Chondrocyte (in vitro differentiated cells): ENCODE measurements at regions not wholly inside any gene's neighbourhood (a gene's known extent, or its start where the extent isn't known, plus 50 kb on each side); places are given as distances from the start of the nearest gene placed in this dataset.

Experiments used
- DNase-seq: peaks from one replicate; pipeline ENCODE4 v3.0.0; 2021; ENCODE audit warnings: mixed read lengths, low spot score
- H3K27ac Mint-ChIP-seq: one replicate; pipeline ENCODE4 v1.8.0; 2021; ENCODE audit warnings: mild to moderate bottlenecking, moderate library complexity, mixed read lengths; ENCODE audit not compliant: unreplicated experiment
- H3K27me3 Mint-ChIP-seq: 2 replicates; pipeline ENCODE4 v1.8.0; 2021; ENCODE audit warnings: low read depth, mixed read lengths
- H3K36me3 Mint-ChIP-seq: 2 replicates; pipeline ENCODE4 v1.8.0; 2021; ENCODE audit warnings: low read depth, mixed read lengths
- H3K4me1 Mint-ChIP-seq: 2 replicates; pipeline ENCODE4 v1.8.0; 2021; ENCODE audit warnings: low read depth, mild to moderate bottlenecking, mixed read lengths
- H3K4me3 Mint-ChIP-seq: one replicate; pipeline ENCODE4 v1.8.0; 2021; ENCODE audit warnings: mild to moderate bottlenecking, moderate library complexity, mixed read lengths; ENCODE audit not compliant: unreplicated experiment
- H3K9me3 Mint-ChIP-seq: 2 replicates; pipeline ENCODE4 v1.8.0; 2021; ENCODE audit warnings: low read depth, mixed read lengths
- TF ChIP-seq, protein P1 (sequence below): fragments of 200-600 bp; sonication (generic); IDR thresholded peaks from 2 replicates; pipeline ENCODE4 v1.5.0; 2021; ENCODE audit warnings: antibody characterized with exemption, mild to moderate bottlenecking, moderate library complexity

DNA sequence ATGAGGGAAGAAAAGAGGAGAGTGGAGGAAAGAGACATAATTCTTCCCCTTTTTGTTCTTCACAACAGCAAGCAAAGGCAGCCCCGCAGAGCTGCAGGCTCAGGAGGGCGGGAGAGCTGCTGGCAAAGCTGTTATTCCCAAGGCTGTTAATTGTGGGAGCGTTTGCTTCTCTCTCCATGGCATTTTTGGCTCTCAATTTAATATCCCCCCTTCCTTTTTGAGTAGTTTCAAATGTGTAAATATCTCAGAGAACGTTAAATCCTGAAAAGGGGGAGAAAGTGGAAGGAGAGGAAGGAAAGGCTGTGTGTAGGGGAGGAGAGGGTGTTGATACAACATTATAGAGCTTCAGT, 165.7 kb downstream of the NSG2 start:
- Mint-ChIP-seq H3K36me3 (no peaks in the 10 kb centered on the region), H3K27me3 (peaks cover 47% of the 10 kb centered on the region), H3K4me1 (no peaks in the 10 kb centered on the region), H3K4me3 (no peak overlapping the region), H3K27ac (no peak overlapping the region), H3K9me3 (no peaks in the 10 kb centered on the region)
- TF ChIP-seq, protein P1, sequence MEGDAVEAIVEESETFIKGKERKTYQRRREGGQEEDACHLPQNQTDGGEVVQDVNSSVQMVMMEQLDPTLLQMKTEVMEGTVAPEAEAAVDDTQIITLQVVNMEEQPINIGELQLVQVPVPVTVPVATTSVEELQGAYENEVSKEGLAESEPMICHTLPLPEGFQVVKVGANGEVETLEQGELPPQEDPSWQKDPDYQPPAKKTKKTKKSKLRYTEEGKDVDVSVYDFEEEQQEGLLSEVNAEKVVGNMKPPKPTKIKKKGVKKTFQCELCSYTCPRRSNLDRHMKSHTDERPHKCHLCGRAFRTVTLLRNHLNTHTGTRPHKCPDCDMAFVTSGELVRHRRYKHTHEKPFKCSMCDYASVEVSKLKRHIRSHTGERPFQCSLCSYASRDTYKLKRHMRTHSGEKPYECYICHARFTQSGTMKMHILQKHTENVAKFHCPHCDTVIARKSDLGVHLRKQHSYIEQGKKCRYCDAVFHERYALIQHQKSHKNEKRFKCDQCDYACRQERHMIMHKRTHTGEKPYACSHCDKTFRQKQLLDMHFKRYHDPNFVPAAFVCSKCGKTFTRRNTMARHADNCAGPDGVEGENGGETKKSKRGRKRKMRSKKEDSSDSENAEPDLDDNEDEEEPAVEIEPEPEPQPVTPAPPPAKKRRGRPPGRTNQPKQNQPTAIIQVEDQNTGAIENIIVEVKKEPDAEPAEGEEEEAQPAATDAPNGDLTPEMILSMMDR, result no peak
- no peak for DNase-seq

DNA sequence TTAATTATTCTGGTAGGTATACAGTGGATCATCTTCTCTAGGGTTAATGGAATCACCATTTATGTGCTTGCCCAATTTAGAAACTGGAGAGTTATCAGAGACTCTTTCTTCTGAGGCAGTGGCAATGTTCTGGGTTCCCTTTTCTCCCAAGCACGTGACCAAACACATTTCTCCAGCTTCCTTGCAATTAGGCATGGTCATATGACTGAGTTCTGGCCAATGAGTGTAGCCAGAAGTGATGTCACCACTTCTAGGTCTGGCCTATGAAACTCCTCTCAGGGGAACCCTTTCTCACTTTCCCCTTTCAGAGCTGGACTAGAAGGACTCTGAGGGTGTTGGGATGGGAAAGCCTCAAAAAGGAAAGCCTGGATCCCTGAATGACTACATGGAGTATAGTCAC, 172.0 kb downstream of the NSG2 start:
- TF ChIP-seq, protein P1, result no peak
- no peak for DNase-seq
- Mint-ChIP-seq H3K27ac (no peak overlapping the region), H3K4me1 (no peaks in the 10 kb centered on the region), H3K36me3 (no peaks in the 10 kb centered on the region), H3K4me3 (no peak overlapping the region), H3K27me3 (peaks cover 29% of the 10 kb centered on the region), H3K9me3 (no peaks in the 10 kb centered on the region)

DNA sequence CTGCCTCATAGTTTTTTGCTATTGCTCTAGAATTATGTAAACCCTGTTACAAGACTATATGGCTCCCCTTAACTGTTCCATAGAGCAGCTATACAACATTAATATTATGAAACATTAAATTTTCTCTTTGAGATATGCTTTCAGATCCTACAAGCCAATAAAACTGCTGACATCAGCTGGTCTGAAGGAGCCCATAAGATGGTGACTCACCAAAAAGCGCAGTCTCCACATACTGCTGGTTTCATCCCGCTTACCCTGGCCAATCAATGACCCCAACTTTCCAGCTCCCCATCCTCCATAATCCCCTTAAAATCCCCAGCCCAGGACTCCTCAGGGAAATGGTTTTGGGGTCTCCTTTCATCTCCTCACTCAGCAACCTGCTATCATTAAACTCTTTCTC, 172.7 kb downstream of the NSG2 start:
- Mint-ChIP-seq H3K36me3 (no peaks in the 10 kb centered on the region), H3K4me1 (no peaks in the 10 kb centered on the region), H3K27ac (no peak overlapping the region), H3K27me3 (peaks cover 22% of the 10 kb centered on the region), H3K4me3 (no peak overlapping the region), H3K9me3 (no peaks in the 10 kb centered on the region)
- TF ChIP-seq, protein P1, result no peak
- DNase-seq, result no peak

DNA sequence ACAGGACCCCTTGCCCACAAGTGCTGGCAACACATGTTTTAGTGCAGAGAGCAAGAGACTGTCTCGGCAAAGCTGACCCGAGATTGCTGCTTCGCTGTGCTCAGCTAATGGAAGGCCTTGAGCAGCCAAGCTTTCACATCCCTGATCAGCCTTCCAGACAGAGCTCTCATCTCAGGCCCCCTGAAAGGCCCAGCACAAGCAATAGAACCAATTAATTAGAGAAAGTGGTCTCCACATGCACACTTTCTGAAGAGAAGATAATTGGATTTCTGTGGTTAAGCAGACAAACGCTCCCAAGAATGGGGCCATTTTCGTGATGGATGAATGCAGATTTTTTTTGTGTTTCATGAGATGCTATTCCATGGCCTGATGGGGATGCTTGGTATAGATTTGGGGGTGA, 174.9 kb downstream of the NSG2 start:
- TF ChIP-seq, protein P1, result no peak
- H3K27ac Mint-ChIP-seq, result no peak overlapping the region
- no peaks in the 10 kb centered on the region for H3K9me3 Mint-ChIP-seq
- DNase-seq, result no peak
- peaks cover 13% of the 10 kb centered on the region for H3K27me3 Mint-ChIP-seq
- no peaks in the 10 kb centered on the region for H3K36me3 Mint-ChIP-seq
- no peaks in the 10 kb centered on the region for H3K4me1 Mint-ChIP-seq
- no peak overlapping the region for H3K4me3 Mint-ChIP-seq

DNA sequence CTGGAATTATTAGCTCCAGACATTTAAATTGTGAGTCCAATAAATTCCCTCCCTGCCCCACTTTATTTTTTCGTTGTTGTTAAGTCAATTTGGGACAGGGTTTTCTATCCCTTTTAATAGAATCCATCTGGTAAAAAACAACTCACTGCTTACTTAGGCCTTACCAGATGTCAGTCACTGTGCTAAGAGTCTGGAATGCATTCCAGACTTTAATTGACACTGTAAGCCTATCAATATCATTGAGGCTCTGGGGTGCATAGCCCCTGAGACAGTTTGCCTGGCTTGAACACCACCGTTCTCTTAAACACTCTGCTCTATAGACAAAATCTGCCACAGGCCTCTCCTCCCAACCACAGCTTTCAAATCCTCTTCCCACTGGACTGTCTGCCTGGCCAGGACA, 175.9 kb downstream of the NSG2 start:
- Mint-ChIP-seq H3K27me3 (peaks cover 9% of the 10 kb centered on the region), H3K27ac (no peak overlapping the region), H3K9me3 (no peaks in the 10 kb centered on the region), H3K4me1 (no peaks in the 10 kb centered on the region), H3K36me3 (no peaks in the 10 kb centered on the region), H3K4me3 (no peak overlapping the region)
- TF ChIP-seq, protein P1, result no peak
- no peak for DNase-seq
